K562 (cell line): ENCODE measurements at regions not wholly inside any gene's neighbourhood (a gene's known extent, or its start where the extent isn't known, plus 50 kb on each side); places are given as distances from the start of the nearest gene placed in this dataset.

ENCODE experiments used
- ATAC-seq: fragments of 200-7000 bp; cut with Tn5 transposase; 3 replicates; pipeline ENCODE4 v1.9.1; 2020; ENCODE audit warnings: moderate library complexity
- BruUV-seq: library from RNA; stranded (reverse); fragments of 400-500 nt; replicated peaks from 2 replicates; lab custom pipeline; 2021; lab: Mats Ljungman, UMichigan
- CTCF ChIA-PET: fragments of 300-600 bp; formaldehyde crosslinking; extraction: SDS; loops from one replicate; lab custom pipeline; 2021; ENCODE audit warnings: low intra/inter-chr PET ratio; lab: Yijun Ruan, JAX
- POLR2A ChIA-PET: fragments of 300-600, 350-650 bp; sonication (Branson Sonifier 250); formaldehyde crosslinking; extraction: SDS; loops from one replicate; lab custom pipeline; 2021; ENCODE audit warnings: antibody characterized with exemption, inconsistent platforms; lab: Yijun Ruan, JAX
- DNase-seq, 4 experiments: peaks; one replicate each; pipeline versions ENCODE4 v3.0.0 to v3.0.0-alpha.2; 2011 to 2018; ENCODE audit warnings: low spot score in 3 of 4, mixed read lengths in 3 of 4; ENCODE audit errors: extremely low read depth in 1 of 4
- FAIRE-seq: peaks from 2 replicates; lab custom pipeline; 2011; peaks lifted over from hg19 to GRCh38; lab: Jason Lieb, UNC
- H2AFZ ChIP-seq: 2 replicates; pipeline ENCODE4 v1.6.0; 2011; ENCODE audit warnings: low read depth, low read length, control low read depth, inconsistent platforms
- H3K27ac ChIP-seq: fragments of 200-600 bp; 3 replicates; pipeline ENCODE4 v1.8.0; 2011; ENCODE audit warnings: low read depth, mild to moderate bottlenecking, control low read depth, inconsistent platforms, low read length, moderate library complexity, mixed read lengths; ENCODE audit errors: extremely low read depth
- H3K27me3 ChIP-seq, 2 experiments: fragments of 300-600 bp in 1 of 2; 2 replicates in 1 of 2; 3 replicates in 1 of 2; pipeline versions ENCODE4 v1.6.0 to v1.8.0; 2011; ENCODE audit warnings: inconsistent platforms in 2 of 2, low read length in 2 of 2, mild to moderate bottlenecking in 1 of 2, mixed read lengths in 1 of 2, moderate library complexity in 1 of 2; ENCODE audit not compliant: control insufficient read depth in 2 of 2, insufficient read depth in 2 of 2
- H3K36me3 ChIP-seq: fragments of 300-600 bp; 3 replicates; pipeline ENCODE4 v1.8.0; 2011; ENCODE audit warnings: mild to moderate bottlenecking, low read length, inconsistent platforms; ENCODE audit not compliant: control insufficient read depth, insufficient read depth
- H3K4me1 ChIP-seq, 2 experiments: fragments of 200-600 bp in 1 of 2; replicated peaks in 1 of 2; 2 replicates in 1 of 2; 3 replicates in 1 of 2; pipeline versions ENCODE4 v1.5.1 to v1.8.0; 2011; ENCODE audit warnings: inconsistent platforms in 2 of 2, low read length in 2 of 2, mild to moderate bottlenecking in 1 of 2, mixed read lengths in 1 of 2, moderate library complexity in 1 of 2; ENCODE audit not compliant: control insufficient read depth in 2 of 2, insufficient read depth in 2 of 2
- H3K4me2 ChIP-seq: 2 replicates; pipeline ENCODE4 v1.6.1; 2011; ENCODE audit warnings: low read length, control low read depth, inconsistent platforms, mixed read lengths; ENCODE audit not compliant: insufficient read depth
- H3K4me3 ChIP-seq: fragments of 200-600 bp; sonication (generic), shearing (Covaris generic); 2 replicates; pipeline ENCODE4 v1.5.1; 2016; ENCODE audit warnings: control low read depth, inconsistent platforms
- H3K79me2 ChIP-seq: fragments of 200-600 bp; 3 replicates; pipeline ENCODE4 v1.8.0; 2011; ENCODE audit warnings: low read length, inconsistent platforms; ENCODE audit not compliant: control insufficient read depth, insufficient read depth
- H3K9ac ChIP-seq, 2 experiments: 2 replicates each; pipeline versions ENCODE4 v1.6.0 to v1.6.1; 2011; ENCODE audit warnings: low read depth in 2 of 2, low read length in 2 of 2, control low read depth in 1 of 2, inconsistent platforms in 1 of 2, mild to moderate bottlenecking in 1 of 2, mixed read lengths in 1 of 2; ENCODE audit not compliant: insufficient read depth in 1 of 2
- H3K9me1 ChIP-seq: one replicate; pipeline ENCODE4 v1.6.0; 2011; ENCODE audit warnings: inconsistent platforms, mild to moderate bottlenecking, low read length, moderate library complexity; ENCODE audit not compliant: control insufficient read depth, insufficient read depth
- H3K9me3 ChIP-seq: replicated peaks from 2 replicates; pipeline ENCODE4 v1.5.1; 2011; ENCODE audit warnings: low read depth, low read length, inconsistent platforms; ENCODE audit not compliant: control insufficient read depth, insufficient read depth
- H4K20me1 ChIP-seq: replicated peaks from 2 replicates; pipeline ENCODE4 v1.6.1; 2011; ENCODE audit warnings: low read length, inconsistent platforms, mixed read lengths; ENCODE audit not compliant: control insufficient read depth, insufficient read depth
- BCOR ChIP-seq: fragments of 450-650 bp; IDR thresholded peaks from 2 replicates; pipeline ENCODE4 v1.6.1; 2016
- CBX3 ChIP-seq, 2 experiments: IDR thresholded peaks; 1 replicate in 1 of 2; 2 replicates in 1 of 2; pipeline ENCODE4 v1.6.1; 2012; ENCODE audit warnings: inconsistent platforms in 2 of 2, low read length in 2 of 2, borderline replicate concordance in 1 of 2, control low read depth in 1 of 2
- ETS2 ChIP-seq: IDR thresholded peaks from 2 replicates; pipeline ENCODE4 v1.6.1; 2016; ENCODE audit warnings: borderline replicate concordance, missing genetic modification characterization, mild to moderate bottlenecking, moderate library complexity, missing compliant biosample characterization; ENCODE audit not compliant: poor library complexity, severe bottlenecking
- FOXK2 ChIP-seq, 2 experiments: fragments of 450-650 bp; IDR thresholded peaks in 1 of 2; conservative IDR thresholded peaks in 1 of 2; 2 replicates each; pipeline ENCODE4 v1.6.1; 2016; ENCODE audit warnings: low read depth in 2 of 2, mild to moderate bottlenecking in 1 of 2
- GABPA ChIP-seq: fragments of 200-800 bp; sonication (Bioruptor generic); conservative IDR thresholded peaks from 2 replicates; pipeline ENCODE4 v1.6.1; 2016; ENCODE audit warnings: low read depth, missing genetic modification characterization, missing compliant biosample characterization
- GMEB1 ChIP-seq: fragments of 250-450 bp; sonication (Bioruptor Pico); IDR thresholded peaks from 2 replicates; pipeline ENCODE4 v1.4.0; 2020; ENCODE audit warnings: mild to moderate bottlenecking
- HMGN3 ChIP-seq: IDR thresholded peaks from 2 replicates; pipeline ENCODE4 v1.6.1; 2011; ENCODE audit warnings: borderline replicate concordance, low read depth, mild to moderate bottlenecking, mixed read lengths, low read length; ENCODE audit not compliant: insufficient read length; ENCODE audit errors: extremely low read depth
- MAFF ChIP-seq: IDR thresholded peaks from 2 replicates; pipeline ENCODE4 v1.6.1; 2012; ENCODE audit warnings: low read length, improper control_type of control experiment
- MAFG ChIP-seq: fragments of 450-650 bp; conservative IDR thresholded peaks from 2 replicates; pipeline ENCODE4 v1.6.1; 2016; ENCODE audit warnings: missing genetic modification characterization, missing compliant biosample characterization
- MAFK ChIP-seq: IDR thresholded peaks from 2 replicates; pipeline ENCODE4 v1.6.1; 2011; ENCODE audit warnings: low read length, improper control_type of control experiment
- NR3C1 ChIP-seq: sonication (generic); formaldehyde crosslinking; IDR thresholded peaks from 2 replicates; pipeline ENCODE4 v1.8.1; 2022; ENCODE audit warnings: missing genetic modification reagents
- RAD21 ChIP-seq, 2 experiments: fragments of 250-450 bp in 1 of 2; fragments of 450-650 bp in 1 of 2; sonication (Bioruptor Pico) in 1 of 2; formaldehyde crosslinking in 1 of 2; IDR thresholded peaks in 1 of 2; conservative IDR thresholded peaks in 1 of 2; 2 replicates each; pipeline versions ENCODE4 v1.4.0 to v1.8.0; 2020 to 2022; ENCODE audit warnings: mild to moderate bottlenecking in 2 of 2, moderate library complexity in 1 of 2
- RHOXF2B ChIP-seq: fragments of 250-450 bp; sonication (Bioruptor Pico); conservative IDR thresholded peaks from 2 replicates; pipeline ENCODE4 v1.5.1; 2021
- ZBTB7A ChIP-seq: IDR thresholded peaks from 2 replicates; pipeline ENCODE4 v1.6.1; 2011; ENCODE audit warnings: low read depth, mild to moderate bottlenecking, low read length, moderate library complexity, borderline replicate concordance; ENCODE audit not compliant: control insufficient read depth
- ZNF316 ChIP-seq: fragments of 450-650 bp; IDR thresholded peaks from 2 replicates; pipeline ENCODE4 v1.6.1; 2016
- ZNF778 ChIP-seq: fragments of 450-650 bp; formaldehyde crosslinking; IDR thresholded peaks from 2 replicates; pipeline ENCODE4 v1.4.0; 2020; ENCODE audit warnings: mild to moderate bottlenecking, moderate library complexity
- WGBS: fragments of 100-300 bp; shearing (Covaris generic); methylation state at CpG from one replicate; pipeline ENCODE4 v1.1.6; 2016; ENCODE audit warnings: low coverage, mixed read lengths; ENCODE audit not compliant: insufficient coverage; ENCODE audit errors: missing lambda C conversion rate; 5-methylcytosine and 5-hydroxymethylcytosine counted together
- in situ Hi-C: fragments of 300-500 bp; cut with MboI; formaldehyde crosslinking; loops from 4 replicates; pipeline ENCODE4 v1.15.0; 2018; ENCODE audit warnings: inconsistent platforms, mixed read lengths
- intact Hi-C: fragments of 100-400 bp; cut with micrococcal nuclease; formaldehyde crosslinking; loops from 2 replicates; pipeline ENCODE4 v1.14.2; 2022

DNA sequence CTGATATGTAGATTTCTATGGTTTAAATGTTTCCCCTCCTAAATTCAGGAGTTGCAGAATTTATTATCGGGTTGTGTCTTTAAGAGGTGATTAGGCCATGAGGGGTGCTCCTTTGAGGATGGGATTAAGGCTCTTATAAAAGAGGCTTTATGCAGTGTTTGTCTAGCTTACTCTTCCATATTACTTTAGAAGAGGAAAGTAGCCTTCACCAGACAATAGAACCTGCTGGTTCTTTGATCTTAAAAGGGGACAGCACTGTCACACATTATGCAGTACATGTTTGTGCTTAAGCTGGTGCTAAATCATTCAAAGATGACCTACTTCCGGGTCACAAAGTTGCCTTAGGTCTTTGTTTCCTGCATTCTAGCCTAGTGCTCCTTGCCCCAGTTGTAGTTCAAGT is 81.0 kb downstream of the CPXCR1 start:
- in situ Hi-C loops: no loop called here
- no peak for FAIRE-seq
- WGBS: 5% methylated on average over 2 of the region's 2 CpGs

DNA sequence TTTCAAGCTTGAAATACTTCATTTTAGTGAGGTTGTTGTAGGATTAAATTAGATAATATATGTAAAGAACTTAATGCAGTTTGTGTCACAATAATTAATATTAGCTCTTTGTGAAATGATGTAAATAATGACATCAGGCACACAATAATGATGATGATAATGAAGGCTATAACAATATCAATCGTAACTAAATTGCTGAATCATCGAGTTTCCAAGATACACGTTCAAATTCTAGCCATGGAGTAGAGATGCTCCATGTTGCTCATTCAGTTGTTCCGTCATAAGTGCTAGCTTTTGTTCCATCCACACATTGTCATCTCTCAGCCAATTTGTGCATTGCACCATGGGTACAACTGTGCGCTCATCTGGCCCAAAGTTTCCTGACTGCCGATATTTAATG is 83.1 kb downstream of the CPXCR1 start:
- Histone ChIP-seq H3K27me3 (no peaks in the 10 kb centered on the region), H3K4me3 (no peak overlapping the region), H4K20me1 (no peaks in the 10 kb centered on the region), H3K9me1 (no peaks in the 10 kb centered on the region), H3K4me2 (no peak overlapping the region), H3K9me3 (no peaks in the 10 kb centered on the region), H3K79me2 (no peaks in the 10 kb centered on the region), H3K36me3 (no peaks in the 10 kb centered on the region), H3K9ac (no peak overlapping the region), H3K27ac (no peak overlapping the region), H2AFZ (no peak overlapping the region), H3K4me1 (no peaks in the 10 kb centered on the region)
- WGBS: 0% methylated on average over 6 of the region's 6 CpGs
- no TSS peak for BruUV-seq
- ATAC-seq (no peak), DNase-seq (no peak), FAIRE-seq (no peak)
- CTCF ChIA-PET: no interaction called here
- POLR2A ChIA-PET: no interaction called here
- intact Hi-C loops: no loop called here
- TF ChIP-seq CBX3 (IDR thresholded peaks at IDR 0.05; ENCODE audit: borderline replicate concordance in 1 of 2, low read length in 2 of 2) (no peak), RAD21 (CRISPR knock-in tag; conservative IDR thresholded peaks at IDR 0.05 in 1 of 2, IDR thresholded peaks at IDR 0.05 in 1 of 2) (no peak), ZNF316 (peak; percentile 32), ZBTB7A (no peak), RHOXF2B (CRISPR knock-in tag) (no peak), ZNF778 (no peak), MAFF (peak; percentile 20; the same call in 1 of the 2 replicates), GMEB1 (CRISPR knock-in tag) (no peak), MAFG (peak; percentile 27; the same call in 1 of the 2 replicates), MAFK (peak; percentile 34), FOXK2 (conservative IDR thresholded peaks at IDR 0.05 in 1 of 2, IDR thresholded peaks at IDR 0.05 in 1 of 2; ENCODE audit: low read depth in 2 of 2) (no peak)
- in situ Hi-C loops: no loop called here

More for the DNA sequence above, 81.0 kb downstream of the CPXCR1 start:
- intact Hi-C loops: no loop called here
- Histone ChIP-seq H3K4me3 (no peak overlapping the region), H3K79me2 (no peaks in the 10 kb centered on the region), H4K20me1 (no peaks in the 10 kb centered on the region), H3K9me3 (no peaks in the 10 kb centered on the region), H3K36me3 (no peaks in the 10 kb centered on the region), H3K4me2 (no peak overlapping the region), H3K27me3 (no peaks in the 10 kb centered on the region), H3K9ac (no peak overlapping the region), H3K27ac (no peak overlapping the region), H3K9me1 (no peaks in the 10 kb centered on the region), H3K4me1 (no peaks in the 10 kb centered on the region), H2AFZ (no peak overlapping the region)
- DNase-seq (no peak), ATAC-seq (no peak)
- BruUV-seq: no TSS peak
- POLR2A ChIA-PET: no interaction called here
- TF ChIP-seq ETS2 (tag): no peak
- TF ChIP-seq HMGN3: no peak
- no peak for TF ChIP-seq GABPA (tag)
- TF ChIP-seq NR3C1 (CRISPR knock-in tag): no peak
- TF ChIP-seq BCOR: no peak
- CTCF ChIA-PET: no interaction called here
